Left lung (tissue), 4 donors: ENCODE measurements at regions not wholly inside any gene's neighbourhood (a gene's known extent, or its start where the extent isn't known, plus 50 kb on each side); places are given as distances from the start of the nearest gene placed in this dataset.

Source experiments
- ATAC-seq: fragments of 200-7000 bp; cut with Tn5 transposase; one replicate; pipeline ENCODE4 v1.9.1; 2020; ENCODE audit warnings: moderate library complexity
- DNase-seq, 4 donors: peaks; one replicate each; pipeline ENCODE4 v3.0.0-alpha.2; 2013 to 2020
- H3K27ac ChIP-seq, 2 donors: fragments of 200-600 bp; sonication (generic) in 1 of 2; one replicate each; pipeline versions ENCODE4 v1.5.0 to v1.8.0; 2020 to 2021
- H3K27me3 ChIP-seq, 2 donors: fragments of 200-600 bp; sonication (generic) in 1 of 2; one replicate each; pipeline versions ENCODE4 v1.5.0 to v1.8.0; 2020 to 2021
- H3K36me3 ChIP-seq, 2 donors: fragments of 200-600 bp; sonication (generic) in 1 of 2; one replicate each; pipeline versions ENCODE4 v1.5.0 to v1.8.0; 2020 to 2021
- H3K4me1 ChIP-seq, 2 donors: fragments of 200-600 bp; one replicate each; pipeline ENCODE4 v1.8.0; 2021
- H3K4me3 ChIP-seq, 2 donors: fragments of 200-600 bp; sonication (generic) in 1 of 2; one replicate each; pipeline versions ENCODE4 v1.5.0 to v1.8.0; 2020 to 2021; ENCODE audit warnings: mild to moderate bottlenecking in 1 of 2
- H3K9me3 ChIP-seq, 2 donors: fragments of 200-600 bp; sonication (generic) in 1 of 2; one replicate each; pipeline versions ENCODE4 v1.5.0 to v1.8.0; 2020 to 2021
- CTCF ChIP-seq, 2 donors: fragments of 200-600 bp; sonication (generic) in 1 of 2; IDR thresholded peaks; one replicate each; pipeline versions ENCODE4 v1.5.0 to v1.8.0; 2021; ENCODE audit warnings: antibody characterized with exemption in 2 of 2
- intact Hi-C, 2 donors: fragments of 100-400 bp; cut with DNase I; formaldehyde crosslinking; loops; one replicate each; pipeline versions ENCODE4 v1.11.2 to v1.14.2; 2022
- donor health status: DM: no; HTN: yes; CAD: no.
- donor health status: DM: no; HTN: no; CAD: no.

- Histone ChIP-seq H3K4me1 (no peaks in the 10 kb centered on the region), H3K27me3 (no peaks in the 10 kb centered on the region), H3K9me3 (no peaks in the 10 kb centered on the region), H3K36me3 (no peaks in the 10 kb centered on the region), H3K4me3 (no peak overlapping the region), H3K27ac (no peak overlapping the region)
- ATAC-seq: no peak
- intact Hi-C loops: no loop called here
- no peak for DNase-seq
- no peak for TF ChIP-seq CTCF (IDR thresholded peaks at IDR 0.05)
Observed at GRCh38 chr7:54159088-54159487, 383.1 kb upstream of the VSTM2A start.

GRCh38 chr7:54161621-54162020 lies 380.6 kb upstream of the VSTM2A start:
- ATAC-seq: no peak
- Histone ChIP-seq H3K27me3 (no peaks in the 10 kb centered on the region), H3K4me3 (no peak overlapping the region), H3K36me3 (no peaks in the 10 kb centered on the region), H3K9me3 (no peaks in the 10 kb centered on the region), H3K4me1 (no peaks in the 10 kb centered on the region), H3K27ac (no peak overlapping the region)
- intact Hi-C loops: no loop called here
- TF ChIP-seq CTCF (IDR thresholded peaks at IDR 0.05): no peak
- no peak for DNase-seq

- intact Hi-C loops: no loop called here
- Histone ChIP-seq H3K27ac (no peak overlapping the region), H3K27me3 (no peaks in the 10 kb centered on the region), H3K4me3 (no peak overlapping the region), H3K4me1 (no peaks in the 10 kb centered on the region), H3K36me3 (no peaks in the 10 kb centered on the region), H3K9me3 (no peaks in the 10 kb centered on the region)
- ATAC-seq (no peak), DNase-seq (no peak)
- no peak for TF ChIP-seq CTCF (IDR thresholded peaks at IDR 0.05)
Observed at GRCh38 chr7:54166419-54166818, 375.8 kb upstream of the VSTM2A start.

- TF ChIP-seq CTCF (IDR thresholded peaks at IDR 0.05): no peak
- H3K9me3 ChIP-seq: peaks cover 0 to 9% of the 10 kb centered on the region in 2 donors
- no peak overlapping the region for H3K27ac ChIP-seq
- ATAC-seq (no peak), DNase-seq (no peak)
- intact Hi-C loops: no loop called here
- H3K4me3 ChIP-seq: no peak overlapping the region
- H3K36me3 ChIP-seq: no peaks in the 10 kb centered on the region
- no peaks in the 10 kb centered on the region for H3K4me1 ChIP-seq
- no peaks in the 10 kb centered on the region for H3K27me3 ChIP-seq
Observed at GRCh38 chr7:54179321-54180029, 362.7 kb upstream of the VSTM2A start.

GRCh38 chr7:54180796-54181195 lies 361.4 kb upstream of the VSTM2A start:
- ATAC-seq (no peak), DNase-seq (no peak)
- H3K4me3 ChIP-seq: no peak overlapping the region
- peaks cover 0 to 11% of the 10 kb centered on the region in 2 donors for H3K9me3 ChIP-seq
- intact Hi-C loops: no loop called here
- no peaks in the 10 kb centered on the region for H3K36me3 ChIP-seq
- no peaks in the 10 kb centered on the region for H3K27me3 ChIP-seq
- no peaks in the 10 kb centered on the region for H3K4me1 ChIP-seq
- H3K27ac ChIP-seq: no peak overlapping the region
- no peak for TF ChIP-seq CTCF (IDR thresholded peaks at IDR 0.05)
